Muscle layer of colon (tissue), 2 donors: ENCODE measurements at regions not wholly inside any gene's neighbourhood (a gene's known extent, or its start where the extent isn't known, plus 50 kb on each side); places are given as distances from the start of the nearest gene placed in this dataset.
"Not testable (repeated sequence)": the region's sequence is repeated elsewhere in the genome, so short reads cannot be mapped to it uniquely, and the experiment has no call there.

Source experiments
- H3K27ac ChIP-seq: one replicate; pipeline ENCODE4 v1.7.0; 2013; ENCODE audit warnings: low read depth, mild to moderate bottlenecking, low read length, moderate library complexity
- H3K27me3 ChIP-seq, 2 donors: one replicate each; pipeline ENCODE4 v1.7.0; 2013; ENCODE audit warnings: low read length in 2 of 2, mild to moderate bottlenecking in 2 of 2; ENCODE audit not compliant: insufficient read depth in 2 of 2, control insufficient read depth in 1 of 2
- H3K36me3 ChIP-seq: one replicate; pipeline ENCODE4 v1.7.0; 2013; ENCODE audit warnings: mild to moderate bottlenecking, low read length; ENCODE audit not compliant: insufficient read depth
- H3K4me1 ChIP-seq: one replicate; pipeline ENCODE4 v1.7.0; 2013; ENCODE audit warnings: mild to moderate bottlenecking, low read length; ENCODE audit not compliant: insufficient read depth
- H3K4me3 ChIP-seq, 2 donors: one replicate each; pipeline ENCODE4 v1.7.0; 2013; ENCODE audit warnings: low read length in 2 of 2, low read depth in 1 of 2, mild to moderate bottlenecking in 1 of 2, moderate library complexity in 1 of 2
- H3K9ac ChIP-seq: one replicate; pipeline ENCODE4 v1.7.0; 2013; ENCODE audit warnings: low read length
- H3K9me3 ChIP-seq: one replicate; pipeline ENCODE4 v1.7.0; 2013; ENCODE audit warnings: mild to moderate bottlenecking, low read length
- donor health status: abdominal sarcoma.
- donor health status: Adenocarcinoma of cecum.

DNA sequence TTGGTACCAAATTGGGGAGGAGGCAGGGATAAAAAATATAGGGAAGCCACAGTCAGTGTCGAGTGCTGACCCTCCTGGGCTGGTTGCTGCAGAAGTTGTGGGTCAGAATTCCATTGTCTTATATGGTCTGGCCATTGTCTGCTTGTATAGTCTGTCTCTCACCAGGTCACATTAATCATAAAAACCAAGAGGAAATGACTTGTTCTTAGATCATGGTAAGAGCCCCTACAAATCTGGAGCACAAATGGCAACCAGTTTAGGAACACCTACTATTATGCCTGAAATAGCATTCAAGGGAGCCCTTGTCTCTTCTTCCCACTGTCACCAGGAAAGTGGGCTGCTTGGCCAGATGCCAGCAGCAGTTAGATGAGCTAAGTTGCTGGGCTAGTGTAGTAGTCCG is 119.7 kb upstream of the RMP24 start:
- no peaks in the 10 kb centered on the region for H3K27me3 ChIP-seq
- H3K9ac ChIP-seq, result no peak overlapping the region
- no peak overlapping the region for H3K4me3 ChIP-seq
- H3K4me1 ChIP-seq, result peaks cover 17% of the 10 kb centered on the region
- H3K36me3 ChIP-seq, result no peaks in the 10 kb centered on the region
- H3K9me3 ChIP-seq, result no peaks in the 10 kb centered on the region
- H3K27ac ChIP-seq, result no peak overlapping the region

DNA sequence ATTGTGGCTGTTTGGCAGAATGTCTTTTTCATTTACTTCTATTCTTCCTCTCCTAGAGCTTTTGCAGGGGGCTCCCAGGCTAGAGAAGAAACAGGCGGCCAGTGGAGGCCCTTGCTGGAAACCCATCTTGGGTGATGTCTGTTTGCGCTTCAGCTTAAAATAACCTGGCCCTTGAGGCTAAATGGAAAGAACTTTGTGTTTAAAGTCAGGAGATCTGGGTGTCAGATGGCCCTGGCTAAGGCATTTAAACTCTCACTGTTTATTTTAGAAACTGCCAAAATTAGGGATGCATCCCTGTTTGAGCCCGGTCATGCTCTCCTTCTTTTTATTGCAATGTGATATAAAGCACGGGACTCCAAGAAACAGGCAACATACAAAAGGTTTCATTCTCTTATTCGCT is 118.4 kb upstream of the RMP24 start:
- no peak overlapping the region for H3K27ac ChIP-seq
- peaks cover 17% of the 10 kb centered on the region for H3K4me1 ChIP-seq
- no peaks in the 10 kb centered on the region for H3K9me3 ChIP-seq
- H3K36me3 ChIP-seq, result no peaks in the 10 kb centered on the region
- no peak overlapping the region for H3K9ac ChIP-seq
- H3K27me3 ChIP-seq, result no peaks in the 10 kb centered on the region
- H3K4me3 ChIP-seq, result peak overlapping the region in 1 of 2 donors; percentile 29

DNA sequence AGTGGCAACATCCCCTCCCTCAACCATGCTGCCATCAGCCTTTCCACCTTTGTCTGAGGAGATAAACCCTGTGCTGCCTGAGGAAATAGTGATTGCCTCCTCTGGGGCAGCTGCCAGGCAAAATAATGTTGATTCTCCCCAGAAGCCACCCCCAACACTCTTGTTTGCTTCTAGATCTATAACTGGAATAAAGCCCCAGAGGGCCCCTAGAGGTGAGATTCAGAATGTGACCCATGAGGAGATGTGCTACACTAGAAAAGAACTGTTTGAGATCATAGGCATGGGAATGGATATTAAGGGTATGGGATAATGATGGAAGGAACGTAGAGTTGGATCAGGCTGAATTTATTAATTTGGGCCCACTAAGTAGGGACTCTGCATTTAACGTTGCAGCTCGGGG is 116.3 kb upstream of the RMP24 start:
- peaks cover 17% of the 10 kb centered on the region for H3K4me1 ChIP-seq
- H3K9me3 ChIP-seq, result no peaks in the 10 kb centered on the region
- no peaks in the 10 kb centered on the region for H3K27me3 ChIP-seq
- H3K4me3 ChIP-seq, result no peak overlapping the region
- H3K36me3 ChIP-seq, result no peaks in the 10 kb centered on the region
- H3K9ac ChIP-seq, result no peak overlapping the region
- H3K27ac ChIP-seq, result no peak overlapping the region

DNA sequence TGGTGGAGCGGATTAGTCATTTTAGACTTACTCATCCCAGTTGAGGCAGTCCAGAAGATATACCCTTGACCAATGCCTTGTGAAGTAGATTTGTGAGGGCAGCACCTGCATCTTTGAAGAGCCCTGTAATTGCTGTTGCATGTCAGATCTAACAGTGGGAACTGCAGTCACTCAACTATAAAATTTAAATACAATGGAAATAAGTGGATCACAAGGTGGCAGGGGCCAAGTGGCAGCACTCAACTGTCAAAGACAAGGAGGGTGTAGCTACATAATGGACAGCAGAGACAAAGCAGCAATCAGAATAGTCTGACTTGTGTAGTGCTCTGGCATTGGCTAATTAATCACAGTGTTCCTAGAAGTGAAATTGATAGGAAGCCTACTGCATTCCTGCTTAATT is 115.8 kb upstream of the RMP24 start:
- not testable (repeated sequence) for H3K27me3 ChIP-seq, H3K9me3 ChIP-seq, H3K36me3 ChIP-seq, H3K4me3 ChIP-seq, H3K9ac ChIP-seq, H3K27ac ChIP-seq
- peaks cover 21% of the 10 kb centered on the region for H3K4me1 ChIP-seq

DNA sequence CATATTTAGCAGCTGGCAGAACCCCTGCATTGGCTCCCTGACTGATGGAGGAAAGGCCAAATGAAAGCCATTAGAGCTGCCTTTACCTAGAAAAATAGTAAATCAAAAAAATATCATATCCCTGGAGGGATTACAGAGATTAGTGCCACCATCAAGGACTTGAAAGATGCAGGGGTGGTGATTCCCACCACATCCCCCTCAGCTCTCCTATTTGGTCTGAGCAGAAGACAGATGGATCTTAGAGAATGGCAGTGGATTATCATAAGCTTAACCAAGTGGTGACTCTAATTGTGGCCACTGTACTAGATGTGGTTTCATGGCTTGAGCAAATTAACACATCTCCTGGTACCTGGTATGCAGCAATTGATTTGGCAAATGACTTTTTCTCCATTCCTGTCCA is 114.9 kb upstream of the RMP24 start:
- not testable (repeated sequence) for H3K27me3 ChIP-seq, H3K27ac ChIP-seq, H3K36me3 ChIP-seq, H3K9me3 ChIP-seq, H3K4me3 ChIP-seq, H3K9ac ChIP-seq
- H3K4me1 ChIP-seq, result peaks cover 22% of the 10 kb centered on the region

DNA sequence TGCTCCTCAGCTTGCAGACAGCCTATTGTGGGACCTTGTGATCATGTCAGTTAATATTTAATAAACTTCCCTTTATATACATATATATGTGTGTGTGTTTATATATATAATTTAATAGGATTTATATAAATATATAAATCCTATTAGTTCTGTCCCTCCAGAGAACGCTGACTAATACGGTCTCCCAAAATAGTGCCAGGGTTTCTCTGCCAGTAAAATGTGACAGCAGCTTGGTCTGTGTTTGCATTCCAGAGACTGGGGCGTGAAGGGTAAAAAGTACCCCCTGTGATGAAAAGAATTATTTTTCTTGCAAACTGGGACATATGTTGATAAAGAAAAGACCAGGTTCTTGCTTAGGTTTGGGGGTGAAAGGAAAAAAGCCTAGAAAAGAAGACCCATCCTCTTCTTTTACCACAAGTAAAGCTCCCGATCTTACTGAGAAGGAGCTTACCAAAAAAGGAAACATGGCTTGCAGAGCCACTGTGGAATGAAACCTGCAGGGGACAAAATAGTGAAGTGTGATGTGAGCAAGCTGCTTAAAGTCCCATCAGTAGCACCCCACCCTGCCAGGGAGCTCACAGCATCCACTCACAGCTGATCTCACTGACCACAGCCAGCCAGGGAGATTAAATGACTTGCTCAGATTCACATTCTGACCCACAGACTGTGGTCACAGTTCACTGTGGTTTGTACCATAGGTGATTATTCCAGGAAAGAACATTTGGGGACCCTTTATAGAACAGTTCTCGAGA is 110.9 kb upstream of the RMP24 start:
- Histone ChIP-seq H3K27ac (no peak overlapping the region), H3K4me1 (peaks cover 5% of the 10 kb centered on the region), H3K9me3 (no peaks in the 10 kb centered on the region), H3K4me3 (no peak overlapping the region), H3K27me3 (no peaks in the 10 kb centered on the region), H3K9ac (no peak overlapping the region), H3K36me3 (no peaks in the 10 kb centered on the region)

DNA sequence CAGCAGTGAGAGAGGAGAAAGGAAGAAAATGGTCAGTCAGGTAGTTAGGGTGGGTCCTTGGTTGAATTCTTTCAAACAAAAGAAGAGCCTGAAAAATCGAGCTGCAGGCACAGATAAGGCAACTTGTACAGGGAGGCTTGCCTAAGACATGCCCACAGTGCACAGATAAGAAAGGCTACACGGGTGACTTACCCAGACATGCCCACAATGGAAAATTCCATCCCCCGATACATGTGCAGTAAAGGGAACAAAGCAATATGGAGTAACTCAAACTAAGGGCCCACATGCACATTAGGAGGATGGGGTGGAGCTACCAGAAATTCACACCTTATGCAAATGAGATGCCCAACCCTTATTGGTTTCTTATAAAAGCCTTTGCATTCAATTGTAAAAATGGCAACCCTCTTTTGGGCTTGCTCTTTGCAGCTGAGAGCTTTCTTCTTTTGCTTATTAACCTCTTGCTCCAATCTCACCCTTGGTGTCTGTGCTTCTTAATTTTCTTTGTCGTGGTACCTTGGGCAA is 110.3 kb upstream of the RMP24 start:
- Histone ChIP-seq H3K36me3 (no peaks in the 10 kb centered on the region), H3K27me3 (no peaks in the 10 kb centered on the region), H3K27ac (no peak overlapping the region), H3K9me3 (no peaks in the 10 kb centered on the region), H3K4me3 (no peak overlapping the region), H3K9ac (no peak overlapping the region), H3K4me1 (peaks cover 5% of the 10 kb centered on the region)

DNA sequence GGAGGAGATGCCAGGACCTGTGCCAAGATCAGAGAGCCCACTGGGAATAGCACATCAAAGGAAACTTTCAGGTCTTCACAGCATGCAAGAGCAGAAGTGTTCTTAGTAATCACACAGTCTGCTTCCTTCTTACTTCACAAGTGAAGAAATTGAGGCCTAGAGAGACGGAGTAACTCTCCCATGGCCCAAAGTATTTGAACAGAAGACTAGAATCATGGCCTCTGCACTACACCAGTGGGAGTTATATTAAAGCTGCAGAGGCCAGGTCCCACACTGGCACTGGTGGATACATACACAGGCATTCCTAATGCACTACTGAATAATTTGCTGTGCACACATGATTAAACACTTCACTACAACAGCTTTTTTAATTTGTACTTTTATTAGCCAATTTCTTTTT is 107.6 kb upstream of the RMP24 start:
- H3K9ac ChIP-seq, result no peak overlapping the region
- no peaks in the 10 kb centered on the region for H3K9me3 ChIP-seq
- no peaks in the 10 kb centered on the region for H3K27me3 ChIP-seq
- H3K4me3 ChIP-seq, result no peak overlapping the region
- no peak overlapping the region for H3K27ac ChIP-seq
- H3K4me1 ChIP-seq, result peaks cover 5% of the 10 kb centered on the region
- H3K36me3 ChIP-seq, result no peaks in the 10 kb centered on the region

DNA sequence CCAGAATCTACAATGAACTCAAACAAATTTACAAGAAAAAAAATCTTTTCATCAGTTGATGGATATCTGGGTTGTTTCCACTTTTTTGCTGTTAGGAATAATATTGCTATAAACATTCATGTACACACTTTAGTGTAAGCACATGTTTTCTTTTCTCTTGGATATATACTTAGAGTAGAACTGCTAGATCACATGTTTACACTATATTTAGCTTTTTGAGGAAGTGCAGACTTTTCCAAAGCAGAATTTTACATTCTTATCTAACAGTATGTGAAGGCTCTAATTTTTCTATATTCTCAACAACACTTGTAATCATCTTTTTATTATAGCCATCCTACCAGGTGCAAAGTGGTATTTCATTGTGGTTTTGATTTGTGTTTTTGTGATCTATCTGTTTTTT is 103.6 kb upstream of the RMP24 start:
- H3K4me3 ChIP-seq, result no peak overlapping the region
- H3K9me3 ChIP-seq, result no peaks in the 10 kb centered on the region
- no peak overlapping the region for H3K27ac ChIP-seq
- H3K4me1 ChIP-seq, result no peaks in the 10 kb centered on the region
- H3K36me3 ChIP-seq, result no peaks in the 10 kb centered on the region
- H3K9ac ChIP-seq, result no peak overlapping the region
- H3K27me3 ChIP-seq, result no peaks in the 10 kb centered on the region

DNA sequence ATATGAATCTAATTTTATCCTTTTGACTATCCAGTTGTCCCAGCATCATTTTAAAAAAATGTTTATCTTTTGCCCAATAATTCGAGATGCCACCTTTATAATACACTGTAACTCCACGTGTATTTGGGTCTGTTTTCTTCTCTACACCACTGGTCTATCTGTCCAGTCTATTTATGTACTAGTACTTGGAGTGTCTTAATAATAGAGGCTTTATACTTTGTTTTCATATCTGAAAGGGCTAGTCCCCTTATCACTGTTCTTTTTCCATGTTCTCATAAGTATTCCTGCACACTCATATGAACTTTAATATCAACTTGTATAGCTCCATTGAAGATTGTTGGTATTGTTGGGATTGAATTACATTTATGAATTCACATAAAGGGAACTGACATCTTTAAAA is 101.1 kb upstream of the RMP24 start:
- Histone ChIP-seq H3K27me3 (no peaks in the 10 kb centered on the region), H3K27ac (no peak overlapping the region), H3K4me3 (no peak overlapping the region), H3K9ac (no peak overlapping the region), H3K9me3 (no peaks in the 10 kb centered on the region), H3K36me3 (no peaks in the 10 kb centered on the region), H3K4me1 (no peaks in the 10 kb centered on the region)

DNA sequence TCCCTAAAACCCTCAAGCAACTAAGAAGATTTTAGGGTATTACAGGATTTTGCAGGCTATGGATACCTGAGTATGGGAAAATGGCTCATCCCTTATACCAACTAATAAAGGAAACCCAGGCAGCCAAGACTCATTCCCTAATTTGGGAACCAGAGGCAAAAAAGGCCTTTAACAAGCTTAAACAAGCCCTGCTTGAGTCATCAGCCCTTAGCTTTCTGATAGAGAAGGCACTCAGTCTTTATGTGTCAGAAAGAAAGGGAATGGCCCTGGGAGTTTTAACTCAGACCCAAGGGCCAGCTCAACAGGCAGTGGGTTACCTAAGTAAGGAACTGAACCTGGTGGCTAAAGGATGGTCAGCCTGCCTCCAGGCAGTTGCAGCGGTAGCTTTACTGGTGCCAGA is 96.9 kb upstream of the RMP24 start:
- no peak overlapping the region for H3K27ac ChIP-seq
- no peaks in the 10 kb centered on the region for H3K9me3 ChIP-seq
- H3K36me3 ChIP-seq, result no peaks in the 10 kb centered on the region
- H3K27me3 ChIP-seq, result no peaks in the 10 kb centered on the region
- no peaks in the 10 kb centered on the region for H3K4me1 ChIP-seq
- no peak overlapping the region for H3K9ac ChIP-seq
- no peak overlapping the region for H3K4me3 ChIP-seq

DNA sequence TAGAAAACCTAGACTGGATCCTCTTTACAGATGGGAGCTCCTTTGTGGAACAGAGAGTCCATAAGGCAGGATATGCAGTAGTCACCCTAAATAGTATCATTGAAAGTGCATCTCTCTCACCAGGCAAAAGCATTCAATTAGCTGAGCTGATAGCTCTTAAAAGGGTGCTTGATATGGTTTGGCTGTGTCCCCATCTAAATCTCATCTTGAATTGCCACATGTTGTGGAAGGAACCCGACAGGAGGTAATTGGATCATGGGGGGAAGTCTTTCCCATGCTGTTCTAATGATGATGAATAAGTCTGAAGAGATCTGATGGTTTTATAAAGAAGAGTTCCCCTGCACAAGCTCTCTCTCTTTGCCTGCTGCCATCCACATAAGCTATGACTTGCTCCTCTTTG is 96.2 kb upstream of the RMP24 start:
- Histone ChIP-seq H3K27ac (no peak overlapping the region), H3K27me3 (no peaks in the 10 kb centered on the region), H3K4me1 (no peaks in the 10 kb centered on the region), H3K4me3 (no peak overlapping the region), H3K9me3 (no peaks in the 10 kb centered on the region), H3K36me3 (no peaks in the 10 kb centered on the region), H3K9ac (no peak overlapping the region)
